GM12872 (cell line): ENCODE measurements at regions not wholly inside any gene's neighbourhood (a gene's known extent, or its start where the extent isn't known, plus 50 kb on each side); places are given as distances from the start of the nearest gene placed in this dataset.

ENCODE experiments used
- TF ChIP-seq, protein P1 (sequence below): IDR thresholded peaks from 3 replicates; pipeline ENCODE4 v1.5.1; 2011; ENCODE audit warnings: low read depth, mild to moderate bottlenecking, low read length, moderate library complexity; ENCODE audit not compliant: insufficient read depth

DNA sequence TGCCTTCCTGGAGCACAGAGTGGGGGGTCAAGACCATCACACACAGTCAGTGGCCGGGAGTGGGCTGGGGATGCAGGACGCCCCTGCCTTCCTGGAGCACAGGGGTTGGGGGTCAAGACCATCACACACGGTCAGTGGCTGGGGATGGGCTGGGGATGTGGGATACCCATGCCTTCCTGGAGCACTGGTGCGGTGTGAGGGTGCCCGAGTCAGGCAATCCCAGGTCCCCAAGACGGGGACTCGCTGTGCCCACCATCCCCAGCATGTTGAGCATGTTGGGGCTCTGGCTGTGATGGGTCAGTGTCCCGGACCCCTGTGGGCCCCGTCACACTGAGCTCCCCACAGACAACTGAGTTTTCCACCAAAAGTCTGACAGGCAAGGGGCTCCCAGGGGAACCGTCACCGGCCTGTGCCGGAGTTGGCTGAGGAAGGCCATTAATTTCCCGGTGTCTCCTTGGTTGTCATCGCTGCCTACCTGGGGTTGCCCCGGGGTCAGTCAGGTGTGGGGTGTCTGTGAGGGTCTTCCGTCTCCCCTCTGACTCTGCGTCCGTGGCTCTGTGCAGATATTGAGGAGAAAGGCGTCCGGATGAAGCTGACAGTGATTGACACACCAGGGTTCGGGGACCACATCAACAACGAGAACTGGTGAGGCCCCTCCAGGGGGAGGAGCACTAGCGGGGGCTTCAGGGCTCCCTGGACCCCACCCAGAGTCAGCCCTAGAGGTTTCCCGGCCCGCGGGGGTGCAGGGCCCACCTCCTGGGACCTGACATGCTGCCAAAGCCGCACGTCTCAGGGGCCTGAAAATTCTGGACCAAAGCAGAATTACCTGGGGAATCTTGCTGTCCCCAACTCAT lies 347.1 kb downstream of the SEC14L1 start:
- TF ChIP-seq, protein P1, sequence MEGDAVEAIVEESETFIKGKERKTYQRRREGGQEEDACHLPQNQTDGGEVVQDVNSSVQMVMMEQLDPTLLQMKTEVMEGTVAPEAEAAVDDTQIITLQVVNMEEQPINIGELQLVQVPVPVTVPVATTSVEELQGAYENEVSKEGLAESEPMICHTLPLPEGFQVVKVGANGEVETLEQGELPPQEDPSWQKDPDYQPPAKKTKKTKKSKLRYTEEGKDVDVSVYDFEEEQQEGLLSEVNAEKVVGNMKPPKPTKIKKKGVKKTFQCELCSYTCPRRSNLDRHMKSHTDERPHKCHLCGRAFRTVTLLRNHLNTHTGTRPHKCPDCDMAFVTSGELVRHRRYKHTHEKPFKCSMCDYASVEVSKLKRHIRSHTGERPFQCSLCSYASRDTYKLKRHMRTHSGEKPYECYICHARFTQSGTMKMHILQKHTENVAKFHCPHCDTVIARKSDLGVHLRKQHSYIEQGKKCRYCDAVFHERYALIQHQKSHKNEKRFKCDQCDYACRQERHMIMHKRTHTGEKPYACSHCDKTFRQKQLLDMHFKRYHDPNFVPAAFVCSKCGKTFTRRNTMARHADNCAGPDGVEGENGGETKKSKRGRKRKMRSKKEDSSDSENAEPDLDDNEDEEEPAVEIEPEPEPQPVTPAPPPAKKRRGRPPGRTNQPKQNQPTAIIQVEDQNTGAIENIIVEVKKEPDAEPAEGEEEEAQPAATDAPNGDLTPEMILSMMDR: no peak

DNA sequence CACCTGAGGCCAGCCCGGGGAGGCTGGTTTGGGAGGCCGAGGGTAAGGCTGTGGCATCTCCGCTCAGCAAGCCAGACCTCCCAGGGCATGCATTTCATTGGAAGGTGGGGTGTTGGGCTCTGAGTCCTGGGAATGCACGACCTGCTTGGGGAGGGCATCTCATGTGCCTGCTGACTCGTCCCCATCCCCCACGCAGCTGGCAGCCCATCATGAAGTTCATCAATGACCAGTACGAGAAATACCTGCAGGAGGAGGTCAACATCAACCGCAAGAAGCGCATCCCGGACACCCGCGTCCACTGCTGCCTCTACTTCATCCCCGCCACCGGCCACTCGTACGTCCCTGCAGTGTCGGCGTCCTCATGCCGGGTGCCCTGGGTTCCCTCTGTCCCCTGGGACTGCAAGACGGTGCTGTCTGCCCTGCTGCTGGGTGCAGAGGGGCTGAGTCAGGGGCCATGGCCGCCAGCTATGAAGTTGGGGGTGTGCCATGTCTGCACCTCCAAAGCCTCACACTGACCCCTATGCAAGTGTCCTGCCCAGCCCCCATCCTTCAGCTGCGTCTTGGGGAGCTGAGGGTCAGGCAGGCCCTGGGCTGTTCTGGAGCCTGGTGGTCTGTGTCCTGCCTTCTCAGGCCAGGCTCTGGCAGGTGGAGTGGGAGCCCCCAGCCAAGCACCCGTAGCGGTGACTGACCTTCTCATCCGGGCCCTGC lies 347.9 kb downstream of the SEC14L1 start:
- TF ChIP-seq, protein P1: no peak

DNA sequence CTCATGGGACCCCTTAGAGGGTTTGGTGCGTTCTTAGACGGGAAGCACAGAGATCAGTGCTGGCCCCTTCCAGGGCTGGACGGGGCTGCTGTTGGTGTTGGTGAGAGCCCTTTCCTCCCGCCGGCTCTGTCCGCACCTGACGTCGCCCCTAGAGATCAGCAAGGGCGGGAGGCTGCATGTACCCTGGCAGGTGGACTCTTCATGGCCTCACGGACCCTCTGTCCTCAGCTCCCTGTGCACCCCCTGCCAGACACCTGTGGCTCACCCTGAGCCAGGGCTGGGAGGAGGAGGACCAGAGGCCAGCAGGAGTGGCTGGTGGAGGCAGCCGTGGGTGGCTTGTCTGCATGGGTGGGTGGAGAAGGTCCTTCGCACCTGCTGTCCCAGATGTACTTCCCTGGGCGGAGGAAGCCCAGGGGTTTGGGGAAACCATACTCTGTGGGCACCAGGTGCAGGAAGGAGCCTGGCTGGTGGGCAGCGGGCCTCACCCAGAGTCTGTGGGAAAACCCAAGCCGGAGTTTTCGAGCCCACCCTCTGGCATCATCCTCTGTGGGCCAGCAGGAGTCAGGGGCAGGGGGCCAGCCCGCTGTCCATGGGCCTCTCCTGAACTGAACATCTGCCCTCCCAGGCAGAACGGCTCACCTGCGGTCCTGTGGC lies 348.6 kb downstream of the SEC14L1 start:
- TF ChIP-seq, protein P1: no peak

DNA sequence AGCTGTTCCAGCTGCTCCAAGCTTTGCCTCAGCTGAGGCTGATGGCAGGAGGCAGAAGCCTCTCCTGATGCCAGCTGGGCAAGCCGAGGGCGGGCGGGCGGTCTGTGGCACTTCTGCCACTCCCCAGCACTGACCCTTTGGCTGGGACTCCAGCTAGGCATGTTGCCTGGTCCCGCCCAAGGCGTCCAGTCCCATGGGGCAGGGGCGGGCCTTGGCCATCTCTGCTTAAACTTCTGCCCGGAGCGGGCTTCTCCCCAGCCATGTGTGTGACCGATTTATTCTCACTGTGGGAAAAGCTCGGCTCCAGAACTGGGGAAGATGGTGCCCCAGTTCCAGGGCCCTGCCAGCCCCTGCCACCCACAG lies 349.1 kb downstream of the SEC14L1 start:
- TF ChIP-seq, protein P1: no peak

DNA sequence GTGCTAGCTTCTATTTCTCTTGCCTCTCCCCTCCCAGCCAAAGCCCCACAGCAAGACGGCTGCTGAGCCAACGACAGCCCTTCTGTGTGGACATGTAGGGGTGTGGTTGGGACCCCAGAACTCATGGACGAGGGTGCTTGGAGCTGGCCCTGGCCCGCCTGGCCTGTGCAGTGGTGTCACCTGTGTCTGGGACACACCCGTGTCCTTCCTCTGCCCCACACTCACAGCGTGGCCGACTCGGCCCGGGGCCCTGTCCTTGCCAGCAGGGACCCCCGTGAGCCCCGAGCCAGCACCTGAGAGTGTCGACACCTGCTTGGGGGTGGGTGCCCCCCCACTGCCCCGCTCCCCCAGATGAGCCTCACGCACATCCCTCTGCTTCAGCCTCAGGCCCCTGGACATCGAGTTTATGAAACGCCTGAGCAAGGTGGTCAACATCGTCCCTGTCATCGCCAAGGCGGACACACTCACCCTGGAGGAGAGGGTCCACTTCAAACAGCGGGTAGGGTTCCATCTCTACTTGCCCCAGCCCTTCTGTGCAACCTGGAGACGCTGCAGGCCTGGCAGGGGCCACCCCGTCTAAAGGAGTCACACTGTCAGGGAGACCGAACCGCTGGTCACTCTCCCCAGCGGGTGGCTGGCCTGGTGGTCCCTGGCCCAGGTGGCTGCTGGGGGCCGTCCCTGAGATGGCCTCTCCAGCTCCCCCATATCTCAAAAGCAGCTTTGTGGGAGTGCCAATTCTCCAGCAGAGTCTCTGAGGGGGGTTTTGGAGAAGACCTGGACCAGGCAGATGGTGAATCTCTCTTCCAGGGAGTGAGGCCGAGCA lies 349.8 kb downstream of the SEC14L1 start:
- TF ChIP-seq, protein P1: no peak

DNA sequence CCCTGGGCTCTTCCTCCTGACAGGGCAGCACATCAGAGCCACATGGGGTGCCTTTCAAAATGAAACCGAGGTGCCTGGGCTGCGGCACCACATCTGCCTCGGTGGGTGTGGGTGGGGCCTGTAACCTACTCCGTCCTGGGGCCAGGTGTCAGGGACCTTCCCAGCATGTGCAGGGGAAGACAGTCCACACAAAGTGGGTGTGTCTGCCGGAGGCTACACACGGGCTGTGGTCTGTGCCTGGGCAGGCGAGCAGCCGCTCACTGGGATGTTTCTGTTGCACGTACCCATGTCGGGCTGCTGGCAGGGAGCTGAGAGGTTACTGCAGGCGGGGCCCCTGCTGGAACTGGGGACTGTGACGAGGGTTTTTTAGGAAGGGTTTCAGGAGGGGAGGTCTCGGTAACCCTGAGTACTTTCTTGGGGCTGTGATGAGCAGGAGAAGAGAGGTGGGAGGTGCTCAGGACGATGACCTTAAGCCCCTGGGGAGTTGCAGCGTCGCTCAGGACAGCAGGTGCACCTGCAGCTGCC lies 351.2 kb downstream of the SEC14L1 start:
- TF ChIP-seq, protein P1: no peak
